Muscle of arm (tissue), 1 donor: ENCODE measurements at regions not wholly inside any gene's neighbourhood (a gene's known extent, or its start where the extent isn't known, plus 50 kb on each side); places are given as distances from the start of the nearest gene placed in this dataset.

Experiments
- DNase-seq: peaks from one replicate; pipeline ENCODE4 v3.0.0-alpha.2; 2013

DNA sequence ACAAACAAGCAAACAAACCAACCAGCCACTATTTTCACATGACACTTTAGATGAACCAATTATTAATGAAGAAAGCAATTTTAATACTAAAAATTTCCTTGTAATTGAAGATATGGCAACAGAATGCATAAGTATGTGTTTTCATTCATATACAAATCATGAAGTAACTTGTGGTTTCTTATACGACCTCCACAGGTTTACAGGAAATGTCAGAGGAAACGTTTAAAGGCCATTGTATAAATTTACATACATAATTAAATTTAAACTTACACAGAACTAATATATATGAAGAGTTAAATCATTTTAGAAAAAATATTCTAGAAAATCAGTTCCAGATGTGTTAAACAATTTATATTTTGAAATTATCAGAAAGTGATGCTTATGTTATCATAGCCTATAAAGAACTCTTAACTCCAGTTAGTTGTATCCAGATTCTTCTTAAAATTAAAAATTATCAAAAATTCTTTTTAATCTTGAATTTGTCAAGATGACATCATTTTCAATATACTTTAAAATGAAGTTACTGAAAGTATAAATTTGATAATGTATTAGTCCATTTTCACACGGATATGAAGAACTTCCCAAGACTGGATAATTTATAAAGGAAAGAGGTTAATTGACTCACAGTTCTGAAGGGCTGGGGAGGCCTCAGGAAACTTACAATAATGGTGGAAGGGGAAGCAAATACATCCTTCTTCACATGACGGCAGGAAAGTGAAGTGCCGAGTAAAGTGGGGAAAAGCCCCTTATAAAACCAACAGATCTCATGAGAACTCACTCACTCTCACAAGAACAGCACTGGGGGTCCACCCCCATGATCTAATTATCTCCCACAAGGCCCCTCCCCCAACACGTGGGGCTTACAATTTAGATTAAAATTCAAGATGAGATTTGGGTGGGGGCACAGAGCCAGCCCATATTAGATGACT, 192.0 kb downstream of the PIK3R1 start:
- no peak for DNase-seq

DNA sequence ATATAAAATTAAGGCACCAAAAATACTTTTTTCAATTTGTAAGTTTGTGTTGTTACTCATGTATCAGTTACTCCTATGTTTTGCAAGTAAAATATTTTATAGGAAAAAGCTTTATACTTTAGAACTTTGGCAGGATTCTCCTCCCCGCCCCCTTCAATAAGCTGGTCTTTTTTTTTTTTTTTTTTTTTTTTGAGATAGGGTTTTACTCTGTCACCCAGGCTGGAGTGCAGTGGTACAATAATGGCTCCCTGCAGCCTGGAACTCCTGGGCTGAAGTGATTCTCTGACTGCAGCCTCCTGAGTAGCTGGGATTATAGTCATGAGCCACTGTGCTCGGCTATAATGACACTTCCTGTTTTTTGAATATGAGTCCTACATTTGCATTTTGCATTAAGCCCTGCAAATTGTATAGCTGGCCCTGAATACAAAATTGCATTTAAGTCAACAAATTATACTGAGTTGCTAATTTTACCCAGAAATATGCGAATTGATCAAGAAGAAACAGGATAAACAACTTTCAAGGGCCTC, 192.9 kb downstream of the PIK3R1 start:
- DNase-seq = no peak

DNA sequence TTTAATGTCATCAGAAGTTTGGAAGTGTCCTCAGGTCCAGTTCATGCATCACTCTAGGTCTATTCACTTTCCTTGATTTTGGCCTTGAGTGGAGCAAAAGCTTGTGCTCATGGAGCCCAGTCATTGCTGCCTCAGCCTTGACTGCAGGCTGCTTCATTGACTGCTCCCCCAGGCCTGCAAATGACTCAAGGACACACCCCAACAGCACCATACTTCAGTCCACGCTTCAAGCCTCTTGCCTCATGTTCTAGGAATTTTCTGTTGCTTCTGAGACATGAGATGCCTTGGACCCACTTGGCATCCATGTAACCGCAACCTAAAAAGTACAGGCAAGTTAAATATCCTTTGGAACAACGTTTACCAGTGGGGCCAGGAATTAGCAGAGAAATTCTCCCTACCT, 193.7 kb downstream of the PIK3R1 start:
- no peak for DNase-seq

DNA sequence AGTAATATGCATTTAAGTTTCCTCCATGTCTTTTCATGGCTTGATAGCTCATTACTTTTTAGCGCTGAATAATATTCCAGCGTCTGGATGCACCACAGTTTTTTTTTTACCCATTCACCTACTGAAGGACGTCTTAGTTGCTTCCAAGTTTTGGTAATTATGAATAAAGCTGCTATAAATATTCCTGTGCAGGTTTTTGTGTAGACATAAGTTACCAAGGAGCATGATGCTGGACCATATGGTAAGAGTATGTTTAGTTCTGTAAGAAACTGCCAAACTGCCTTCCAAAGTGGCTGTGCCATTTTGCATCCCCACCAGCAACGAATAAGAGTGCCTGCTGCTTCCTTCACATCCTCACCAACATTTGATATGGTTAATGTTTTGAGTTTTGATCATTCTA, 195.6 kb downstream of the PIK3R1 start:
- no peak for DNase-seq

DNA sequence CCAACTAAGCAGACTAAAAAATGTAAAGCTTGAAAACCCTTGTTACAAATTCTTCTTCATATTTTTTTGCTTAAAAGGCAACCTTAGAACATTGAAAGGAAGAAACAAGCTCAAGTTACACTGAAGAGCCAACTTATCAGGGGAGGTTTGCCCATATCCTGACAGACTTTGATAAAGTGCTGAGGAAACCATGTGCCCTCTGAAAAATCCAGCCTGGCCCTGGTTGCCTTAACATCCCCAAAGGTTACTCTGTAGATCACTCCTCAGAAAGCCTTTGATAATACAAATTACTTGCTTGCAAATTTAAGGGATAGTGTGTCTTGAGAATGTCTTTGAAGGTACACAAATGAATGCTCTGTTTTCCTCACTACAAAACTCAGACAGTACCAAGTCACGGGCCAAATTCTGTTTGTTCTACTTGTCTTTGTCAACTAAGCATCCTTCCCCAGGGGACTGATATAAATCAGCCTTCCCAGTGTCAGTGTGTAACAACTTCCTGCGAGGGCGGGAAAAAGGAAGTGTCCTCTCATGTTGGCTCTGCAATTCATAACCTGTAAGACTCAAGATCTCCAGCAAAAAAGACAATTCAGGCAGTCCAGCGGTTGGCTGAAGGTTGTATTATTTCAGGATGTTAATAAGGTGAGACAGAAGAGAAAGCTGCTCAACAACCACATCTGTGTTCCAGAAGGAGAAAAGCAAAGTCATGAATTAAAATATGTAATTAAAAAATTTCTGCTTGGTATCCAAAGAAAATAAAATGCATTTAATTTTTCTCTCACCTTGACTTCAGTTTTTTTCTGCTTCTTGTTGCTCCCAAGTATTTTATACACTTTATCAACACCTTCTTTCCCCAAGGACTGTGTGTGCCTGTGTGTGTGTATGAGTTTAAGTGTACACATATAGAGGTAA, 199.9 kb downstream of the PIK3R1 start:
- no peak for DNase-seq

DNA sequence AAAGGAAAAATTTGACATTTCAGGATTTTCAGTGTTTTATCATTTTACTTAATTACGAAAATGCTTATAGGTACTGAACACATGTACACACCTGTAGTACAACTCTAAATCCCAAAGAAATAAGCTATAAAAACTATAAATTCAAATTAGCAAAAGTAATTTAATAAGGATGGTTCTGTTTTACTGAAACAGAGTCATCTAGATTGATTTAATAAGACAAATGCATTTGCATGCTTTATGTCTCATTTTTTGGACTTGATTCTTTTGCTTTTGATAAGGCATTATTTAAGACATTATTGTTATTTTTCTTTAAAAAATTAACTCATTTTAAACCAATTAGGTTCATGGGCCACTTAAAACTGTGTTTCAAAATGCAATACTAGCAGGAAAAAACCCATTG, 201.2 kb downstream of the PIK3R1 start:
- DNase-seq = no peak

DNA sequence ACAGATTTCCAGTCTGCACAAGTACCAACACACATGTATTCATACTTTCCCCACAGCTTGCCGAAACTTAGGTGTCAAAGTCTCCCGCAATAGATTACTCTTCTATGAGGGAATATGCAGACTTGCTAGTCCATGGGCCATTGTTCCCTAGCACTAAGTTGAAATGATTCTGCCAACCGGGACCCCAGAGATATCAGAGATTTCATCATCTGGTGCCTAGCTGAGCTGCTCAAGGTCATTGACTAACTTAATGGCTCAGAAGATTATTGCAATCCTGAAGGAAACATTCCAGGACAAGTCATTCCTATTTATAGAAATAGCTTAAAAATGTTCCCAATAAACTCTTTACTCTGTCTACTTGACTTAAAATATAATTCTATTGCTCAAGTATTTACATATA, 202.6 kb downstream of the PIK3R1 start:
- DNase-seq = no peak

DNA sequence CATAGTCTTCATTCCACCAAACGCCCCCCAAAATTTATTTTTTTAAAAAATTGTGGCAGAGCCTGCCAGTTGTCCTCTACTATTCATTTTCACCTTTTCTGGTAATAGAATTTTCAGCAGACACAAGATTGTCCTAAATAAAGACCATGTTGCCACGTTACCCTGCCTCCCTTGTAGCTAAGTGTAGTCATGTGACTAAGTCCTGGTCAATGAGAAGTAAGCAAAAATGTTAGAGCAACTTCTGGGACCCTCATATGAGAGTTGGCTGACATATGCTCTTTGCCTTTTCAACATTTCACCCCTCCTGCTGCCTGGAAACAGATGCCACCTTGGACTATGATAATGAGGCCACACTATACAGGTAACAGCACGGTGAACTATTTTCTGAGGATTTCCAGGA, 203.1 kb downstream of the PIK3R1 start:
- DNase-seq = no peak

DNA sequence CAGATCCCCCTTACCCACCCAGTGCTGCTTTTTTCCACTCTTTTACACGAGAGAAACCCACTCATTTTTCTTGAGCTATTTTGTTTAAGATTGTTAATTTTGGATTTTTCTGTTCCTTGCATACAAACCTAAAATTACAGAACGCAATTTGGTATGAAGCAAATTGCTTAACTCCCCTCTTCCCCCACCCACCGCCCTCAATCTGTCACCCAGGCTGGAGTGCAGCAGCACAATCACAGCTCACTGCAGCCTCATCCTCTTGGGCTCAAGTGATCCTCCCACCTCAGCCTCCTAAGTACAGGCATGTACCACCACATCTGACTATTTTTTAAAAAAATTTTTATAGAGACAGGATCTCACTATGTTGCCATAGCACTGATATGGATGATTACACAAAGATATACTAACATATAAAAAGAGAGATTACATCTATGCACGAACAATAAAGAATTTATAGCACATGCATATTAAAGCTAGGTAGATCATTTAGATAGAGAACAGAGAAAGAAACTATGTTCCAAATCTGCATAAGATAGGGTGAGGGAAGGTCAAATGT, 203.6 kb downstream of the PIK3R1 start:
- DNase-seq = no peak

DNA sequence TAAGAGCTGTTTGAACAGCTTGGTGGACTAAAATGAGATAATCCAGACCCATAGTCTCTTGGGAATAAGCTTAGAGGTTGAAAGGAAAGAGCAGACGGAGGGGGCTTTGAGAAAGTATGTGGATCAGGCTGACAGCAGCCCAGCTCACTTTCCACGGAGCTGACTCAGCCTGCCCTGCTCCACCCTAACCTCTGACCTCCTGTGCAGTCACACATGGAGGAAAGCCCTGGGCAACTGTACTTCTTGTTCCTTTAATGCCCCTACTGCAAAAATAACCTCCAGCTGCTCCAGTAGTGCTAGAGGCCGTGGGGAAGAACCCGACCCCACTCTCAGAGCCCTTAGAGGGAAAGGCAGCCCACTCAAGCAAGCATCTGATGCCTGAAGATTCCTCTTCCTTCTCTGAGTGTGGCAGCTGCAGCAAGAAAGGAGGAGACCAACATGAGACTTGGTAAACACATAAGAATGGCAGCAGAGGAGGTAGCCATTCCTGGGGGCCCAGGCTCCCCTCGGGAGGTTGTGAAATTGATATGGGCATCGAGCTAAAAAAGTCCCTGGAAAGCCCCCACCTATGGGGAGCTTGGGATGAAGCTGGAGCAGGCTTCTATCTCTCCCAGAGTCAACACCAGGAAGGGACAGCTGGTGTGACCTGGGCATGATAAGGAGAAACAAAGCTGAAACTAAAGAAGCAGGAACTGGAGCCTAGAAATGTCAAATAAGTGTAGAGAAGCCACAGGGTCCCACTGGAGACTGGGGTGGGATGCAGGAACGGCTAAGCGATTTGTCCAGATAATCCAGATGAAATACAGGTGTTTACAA, 204.3 kb downstream of the PIK3R1 start:
- DNase-seq = no peak

DNA sequence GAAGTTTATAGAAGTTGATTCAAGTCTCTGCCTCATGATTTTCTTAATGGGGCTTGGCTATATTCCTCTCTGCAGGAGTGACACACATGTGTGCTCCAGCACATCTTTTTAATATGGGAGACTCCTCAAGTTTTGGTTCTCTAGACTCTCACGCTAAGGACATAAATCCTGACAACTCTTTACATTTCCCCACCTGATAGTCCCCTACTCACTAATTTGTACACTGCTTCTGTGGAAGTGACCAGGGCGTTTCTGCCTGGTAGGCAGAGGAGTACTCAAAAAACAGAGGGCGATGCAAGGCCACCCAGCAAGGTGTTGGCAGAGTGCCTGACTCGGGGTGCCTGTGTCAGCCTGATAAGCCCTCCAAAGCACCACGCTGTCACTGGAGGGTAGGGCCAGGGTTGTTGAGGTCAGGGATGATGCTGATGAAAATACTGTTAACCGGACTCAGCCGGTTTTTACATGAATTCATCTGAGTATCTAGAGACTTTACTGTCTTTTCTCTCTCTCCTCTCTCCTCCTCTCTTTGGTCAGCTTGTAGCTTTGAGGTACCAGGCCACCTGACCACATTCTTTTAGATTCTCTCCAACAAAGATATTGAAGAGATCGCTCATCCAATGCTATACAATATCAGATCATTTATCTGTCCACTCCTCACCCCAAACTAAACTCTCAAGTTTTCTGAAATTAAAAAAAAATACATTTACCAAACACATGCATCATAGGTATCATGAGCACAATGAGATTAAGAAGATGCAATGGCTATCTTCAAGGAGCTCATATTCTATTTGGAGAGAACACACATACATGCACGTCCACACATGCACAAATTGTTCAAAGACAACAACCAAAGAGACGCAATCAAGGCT, 205.2 kb downstream of the PIK3R1 start:
- DNase-seq = no peak

DNA sequence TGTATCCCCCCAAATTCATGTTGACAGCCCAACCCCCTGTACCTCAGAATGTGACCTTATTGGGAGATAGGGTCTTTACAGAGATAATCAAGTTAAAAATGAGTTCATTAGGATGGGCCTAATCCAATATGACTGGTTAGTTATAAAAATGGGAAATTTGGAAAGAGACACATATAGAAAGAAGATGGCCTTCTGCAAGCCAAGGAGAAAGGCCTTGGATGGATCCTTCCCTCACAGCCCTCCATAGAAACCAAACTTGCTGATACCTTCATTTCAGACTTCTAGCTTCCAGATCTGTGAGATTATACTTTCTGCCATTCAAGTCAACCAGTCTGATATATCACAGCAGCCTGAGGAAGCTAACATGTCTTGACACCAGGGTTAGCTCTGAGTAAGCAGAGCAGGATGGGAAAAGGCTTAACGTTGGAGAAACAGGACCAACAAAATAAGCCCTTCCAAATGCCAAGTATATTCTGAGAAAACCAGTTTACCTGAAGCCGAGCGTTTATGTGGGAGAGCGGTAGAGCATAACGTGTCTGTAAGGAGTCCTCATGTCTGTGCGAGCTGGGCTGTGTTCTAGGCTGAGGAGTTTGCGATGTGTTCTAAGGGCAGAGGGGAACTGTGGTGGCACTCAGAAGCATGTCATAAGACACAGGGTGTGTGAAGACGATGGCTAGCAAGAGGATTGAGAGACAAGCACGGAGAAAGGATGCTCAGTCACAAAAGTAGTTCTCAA, 206.1 kb downstream of the PIK3R1 start:
- DNase-seq = no peak

DNA sequence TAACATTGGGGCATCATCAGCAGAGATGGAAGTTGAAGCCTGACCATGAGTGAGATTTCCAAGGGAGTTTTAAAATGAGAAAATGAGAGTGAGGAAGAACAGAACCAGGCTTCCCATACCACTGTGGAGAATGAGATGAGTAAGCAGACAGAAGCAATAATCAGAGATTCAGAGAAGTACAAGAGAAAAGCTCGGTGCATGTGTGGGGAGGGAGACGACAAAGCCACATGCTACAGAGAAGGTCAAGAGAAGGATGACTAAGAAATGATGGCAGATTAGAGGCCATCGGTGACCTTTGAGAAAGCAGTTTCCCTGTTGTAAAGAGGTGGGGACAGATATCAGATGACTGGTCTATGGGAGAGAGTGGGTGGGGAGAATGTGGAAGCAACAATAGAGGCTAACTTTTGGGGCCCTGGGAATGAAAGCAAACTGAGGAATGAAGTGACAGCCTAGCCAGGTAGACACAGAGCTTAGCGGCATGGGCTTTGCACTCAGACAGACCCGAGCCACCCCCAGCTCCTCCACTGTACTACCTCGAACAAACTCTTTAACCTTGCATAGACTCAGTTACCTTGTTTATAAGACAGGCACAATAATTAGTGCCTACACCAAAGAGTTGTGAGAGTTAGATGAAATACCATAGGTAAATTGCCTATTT, 207.7 kb downstream of the PIK3R1 start:
- no peak for DNase-seq

DNA sequence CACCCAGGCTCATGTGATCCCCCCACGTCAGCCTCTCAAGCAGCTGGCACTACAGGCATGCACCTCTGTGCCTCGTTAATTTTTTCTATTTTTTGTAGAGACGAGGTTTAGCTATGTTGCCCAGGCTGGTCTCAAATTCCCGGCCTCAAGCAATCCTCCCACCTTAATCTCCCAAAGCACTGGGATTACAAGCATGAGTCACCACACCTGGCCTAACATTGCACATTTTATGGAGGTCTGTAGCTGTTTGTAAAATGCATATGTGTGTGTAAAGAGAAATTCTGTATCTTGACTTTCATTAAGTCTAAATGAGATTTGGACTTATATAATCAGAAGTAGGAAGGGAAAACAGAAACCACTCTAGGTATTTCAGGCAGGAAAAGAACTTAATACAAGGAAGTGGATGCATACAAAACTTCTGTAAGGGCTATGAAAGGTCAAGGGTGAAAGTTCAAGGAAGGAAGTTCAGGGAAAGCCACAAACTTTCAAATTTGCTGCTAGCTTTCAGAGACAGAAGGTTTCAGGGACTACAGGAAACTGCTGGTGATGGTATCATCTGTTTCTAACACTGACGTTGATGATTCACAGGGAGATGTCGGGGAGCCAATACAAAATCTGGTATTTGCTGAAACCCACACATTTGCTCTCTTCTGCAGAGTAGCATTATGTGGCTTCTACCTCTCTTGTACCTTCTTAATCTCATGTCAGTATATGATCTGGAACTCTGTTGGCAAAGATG, 209.4 kb downstream of the PIK3R1 start:
- no peak for DNase-seq

DNA sequence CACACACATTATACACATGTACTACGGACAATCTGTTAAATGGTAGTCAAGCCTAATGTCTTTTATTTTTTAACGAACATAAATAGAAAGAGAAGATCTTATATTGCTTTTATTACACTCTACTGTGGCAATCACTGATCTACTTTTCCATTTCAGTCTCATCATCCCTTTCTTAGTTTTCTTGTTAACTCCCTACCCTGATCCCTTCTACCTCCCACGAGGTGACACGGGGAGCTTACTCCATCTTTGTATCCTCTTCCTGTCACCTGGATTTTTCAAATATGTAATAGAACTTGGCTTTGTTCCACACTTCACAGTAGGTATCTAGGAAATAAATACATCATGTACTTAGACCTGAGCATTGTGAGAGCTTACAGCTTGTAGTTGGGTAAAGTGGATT, 211.0 kb downstream of the PIK3R1 start:
- no peak for DNase-seq

DNA sequence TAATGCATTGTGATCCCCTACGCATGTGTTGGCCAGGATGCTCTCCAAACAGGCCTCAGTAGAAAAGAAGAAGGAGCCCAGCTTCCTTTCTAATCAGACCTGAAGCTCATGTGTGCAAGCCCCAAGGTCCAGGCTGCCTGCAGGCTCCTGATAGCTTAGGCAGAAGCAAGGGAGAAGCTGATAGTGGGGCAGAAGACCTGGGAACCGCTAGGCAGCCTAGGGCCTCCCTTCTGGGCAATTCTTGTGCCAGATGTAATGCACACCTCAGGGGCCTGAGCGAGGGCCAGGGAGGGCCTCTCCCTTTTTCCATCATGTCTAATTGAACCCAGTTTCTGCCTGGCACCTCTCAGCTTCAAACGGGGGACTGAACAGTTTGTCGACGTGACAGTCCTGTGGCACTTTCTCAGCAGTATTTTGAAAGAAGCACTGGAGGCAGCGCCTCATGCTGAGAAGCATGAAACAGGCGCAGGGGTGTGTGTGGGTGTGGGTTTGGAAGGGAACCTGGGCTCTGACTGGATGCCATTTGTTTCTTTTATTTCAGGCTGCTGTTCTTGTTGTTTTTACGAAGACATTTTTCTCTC, 212.8 kb downstream of the PIK3R1 start:
- DNase-seq = no peak

DNA sequence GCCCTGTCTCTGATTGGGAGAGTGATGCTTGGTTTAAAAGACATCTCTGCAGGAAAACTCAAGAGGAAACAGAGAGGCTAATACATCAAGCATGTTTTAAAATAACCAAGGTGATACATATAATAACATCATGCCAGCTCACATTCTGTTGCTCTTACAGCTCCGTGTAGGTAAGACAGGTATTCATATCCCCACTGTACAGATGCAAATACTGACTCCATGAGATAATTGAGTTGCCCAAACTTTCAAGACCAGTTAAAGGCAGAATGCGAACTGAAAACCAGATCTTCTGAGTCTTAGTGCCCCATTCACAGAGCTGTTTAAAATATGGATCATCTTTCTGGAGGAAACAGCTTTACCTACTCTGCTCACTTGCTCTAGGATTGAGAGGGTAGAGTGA, 214.0 kb downstream of the PIK3R1 start:
- no peak for DNase-seq

DNA sequence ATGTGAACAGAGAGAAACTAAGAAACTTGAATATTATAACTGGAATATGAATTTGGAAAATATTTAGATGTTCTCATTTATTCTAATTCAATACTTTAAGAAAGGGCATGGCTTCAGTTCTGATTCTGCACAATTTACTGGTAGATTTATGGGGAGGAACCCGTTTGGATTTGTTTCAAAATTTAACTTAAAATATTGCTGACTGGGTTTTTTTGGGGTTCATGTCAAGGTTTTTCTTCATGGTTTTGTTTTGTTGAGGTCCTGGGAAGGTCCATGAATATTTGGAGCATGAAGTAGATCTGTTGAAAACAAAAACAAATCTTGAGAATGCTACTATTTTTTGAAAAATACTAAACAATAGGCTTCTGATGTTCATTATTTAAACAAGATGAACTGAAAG, 214.7 kb downstream of the PIK3R1 start:
- DNase-seq = no peak
